Limb (tissue), 2 donors: ENCODE measurements at regions not wholly inside any gene's neighbourhood (a gene's known extent, or its start where the extent isn't known, plus 50 kb on each side); places are given as distances from the start of the nearest gene placed in this dataset.
"Not testable (repeated sequence)": the region's sequence is repeated elsewhere in the genome, so short reads cannot be mapped to it uniquely, and the experiment has no call there.

ENCODE experiments used
- DNase-seq, 2 donors: peaks; one replicate each; pipeline ENCODE4 v3.0.0-alpha.2; 2016; ENCODE audit errors: extremely low spot score in 2 of 2

- peak; percentile 75 to 82 for DNase-seq
These were observed 207.9 kb upstream of the C1orf87 start for GRCh38 chr1:60281360-60281932.

GRCh38 chr1:60280819-60281218 lies 207.2 kb upstream of the C1orf87 start:
- no peak for DNase-seq

- peak; percentile 51 to 64 for DNase-seq
These were observed 206.7 kb upstream of the C1orf87 start for GRCh38 chr1:60280256-60280655.

GRCh38 chr1:60279798-60280197 lies 206.2 kb upstream of the C1orf87 start:
- no peak for DNase-seq

GRCh38 chr1:60277269-60277668 lies 203.7 kb upstream of the C1orf87 start:
- no peak for DNase-seq

- DNase-seq, result peak in 1 of 2 donors; percentile 56
These were observed 201.1 kb upstream of the C1orf87 start for GRCh38 chr1:60274422-60275290.

- no peak for DNase-seq
These were observed 199.6 kb upstream of the C1orf87 start for GRCh38 chr1:60273185-60273584.

- no peak for DNase-seq
These were observed 197.5 kb upstream of the C1orf87 start for GRCh38 chr1:60271041-60271440.

GRCh38 chr1:60268451-60268850 lies 194.9 kb upstream of the C1orf87 start:
- no peak for DNase-seq

GRCh38 chr1:60265560-60266535 lies 192.3 kb upstream of the C1orf87 start:
- DNase-seq, result no peak

GRCh38 chr1:60262701-60263100 lies 189.1 kb upstream of the C1orf87 start:
- peak in 1 of 2 donors; percentile 54 for DNase-seq

GRCh38 chr1:60257531-60257930 lies 184.0 kb upstream of the C1orf87 start:
- DNase-seq, result no peak

- no peak for DNase-seq
These were observed 182.0 kb upstream of the C1orf87 start for GRCh38 chr1:60255565-60255964.

- no peak for DNase-seq
These were observed 177.9 kb upstream of the C1orf87 start for GRCh38 chr1:60251426-60251825.

GRCh38 chr1:60247467-60247866 lies 173.9 kb upstream of the C1orf87 start:
- not testable (repeated sequence) for DNase-seq

- DNase-seq, result peak in 1 of 2 donors; percentile 38
These were observed 171.8 kb upstream of the C1orf87 start for GRCh38 chr1:60245324-60245723.

GRCh38 chr1:60244906-60245305 lies 171.3 kb upstream of the C1orf87 start:
- DNase-seq, result no peak

GRCh38 chr1:60235275-60235674 lies 161.7 kb upstream of the C1orf87 start:
- DNase-seq, result no peak

GRCh38 chr1:60234776-60235175 lies 161.2 kb upstream of the C1orf87 start:
- no peak for DNase-seq

GRCh38 chr1:60229821-60230220 lies 156.3 kb upstream of the C1orf87 start:
- no peak for DNase-seq

GRCh38 chr1:60228041-60228491 lies 154.5 kb upstream of the C1orf87 start:
- peak in 1 of 2 donors; percentile 55 for DNase-seq

GRCh38 chr1:60227601-60228000 lies 154.0 kb upstream of the C1orf87 start:
- no peak for DNase-seq
